Aorta (tissue), 5 donors: ENCODE measurements at regions not wholly inside any gene's neighbourhood (a gene's known extent, or its start where the extent isn't known, plus 50 kb on each side); places are given as distances from the start of the nearest gene placed in this dataset.

Experiments
- ATAC-seq: fragments of 200-7000 bp; cut with Tn5 transposase; one replicate; pipeline ENCODE4 v1.9.1; 2022; ENCODE audit warnings: moderate library complexity; ENCODE audit not compliant: low FRiP score
- DNase-seq, 2 donors: peaks; one replicate each; pipeline ENCODE4 v3.0.0-alpha.2; 2020
- H3K27ac ChIP-seq, 2 donors: one replicate each; pipeline ENCODE4 v1.5.1; 2013; ENCODE audit warnings: low read length in 2 of 2, mild to moderate bottlenecking in 2 of 2, moderate library complexity in 2 of 2, control low read depth in 1 of 2, inconsistent platforms in 1 of 2, low read depth in 1 of 2
- H3K27me3 ChIP-seq, 2 donors: one replicate each; pipeline ENCODE4 v1.6.1; 2013; ENCODE audit warnings: control low read depth in 1 of 2, low read length in 1 of 2, mild to moderate bottlenecking in 1 of 2, moderate library complexity in 1 of 2; ENCODE audit not compliant: insufficient read depth in 2 of 2, control insufficient read depth in 1 of 2
- H3K36me3 ChIP-seq, 2 donors: one replicate each; pipeline ENCODE4 v1.6.1; 2013; ENCODE audit warnings: control low read depth in 1 of 2, low read length in 1 of 2, mild to moderate bottlenecking in 1 of 2; ENCODE audit not compliant: insufficient read depth in 2 of 2, control insufficient read depth in 1 of 2
- H3K4me1 ChIP-seq, 2 donors: one replicate each; pipeline ENCODE4 v1.6.1; 2013; ENCODE audit warnings: low read length in 2 of 2, control low read depth in 1 of 2, mild to moderate bottlenecking in 1 of 2, moderate library complexity in 1 of 2; ENCODE audit not compliant: insufficient read depth in 2 of 2, control insufficient read depth in 1 of 2
- H3K4me3 ChIP-seq, 2 donors: one replicate each; pipeline ENCODE4 v1.5.1; 2013; ENCODE audit warnings: low read length in 2 of 2, control low read depth in 1 of 2, mild to moderate bottlenecking in 1 of 2
- H3K9me3 ChIP-seq: one replicate; pipeline ENCODE4 v1.6.1; 2013; ENCODE audit warnings: mild to moderate bottlenecking, low read length; ENCODE audit not compliant: control insufficient read depth
- WGBS, 2 donors: extraction: QIAGEN DNeasy Blood & Tissue Kit; methylation state at CpG; one replicate each; pipeline ENCODE4 v1.1.7; 2013; 5-methylcytosine and 5-hydroxymethylcytosine counted together
- intact Hi-C, 2 donors: fragments of 100-400 bp; cut with DNase I; formaldehyde crosslinking; loops; one replicate each; pipeline versions ENCODE4 v1.14.2 to v1.15.0; 2022
- donor health status: healthy with polysubstance abuse.
- donor health status: Bipolar disorder and iron deficiency.
- donor health status: DM: no; HTN: no; CAD: no.
- donor health status: DM: no; HTN: no; CAD: no.
- donor health status: DM: yes; HTN: yes; CAD: no.

GRCh38 chr14:25843481-25844470 is 754.1 kb downstream of the NOVA1 start:
- Histone ChIP-seq H3K27ac (no peak overlapping the region), H3K9me3 (no peaks in the 10 kb centered on the region), H3K27me3 (no peaks in the 10 kb centered on the region), H3K4me1 (no peaks in the 10 kb centered on the region), H3K4me3 (no peak overlapping the region), H3K36me3 (no peaks in the 10 kb centered on the region)
- 67 to 68% methylated on average over 5 of the region's 5 CpGs for WGBS, 2 donors
- DNase-seq, result no peak
- no peak for ATAC-seq
- intact Hi-C loops, result no loop called here

GRCh38 chr14:25841226-25841625 is 756.6 kb downstream of the NOVA1 start:
- intact Hi-C loops, result no loop called here
- DNase-seq (no peak), ATAC-seq (no peak)
- no peak overlapping the region for H3K27ac ChIP-seq
- no peaks in the 10 kb centered on the region for H3K27me3 ChIP-seq
- 14 to 20% methylated on average over 2 of the region's 2 CpGs for WGBS, 2 donors
- H3K36me3 ChIP-seq, result no peaks in the 10 kb centered on the region
- no peaks in the 10 kb centered on the region for H3K4me1 ChIP-seq
- H3K4me3 ChIP-seq, result no peak overlapping the region
- no peaks in the 10 kb centered on the region for H3K9me3 ChIP-seq

- WGBS, 2 donors, result 22 to 39% methylated on average over 3 of the region's 3 CpGs
- H3K9me3 ChIP-seq, result no peaks in the 10 kb centered on the region
- no peaks in the 10 kb centered on the region for H3K27me3 ChIP-seq
- no peak for ATAC-seq
- no peaks in the 10 kb centered on the region for H3K36me3 ChIP-seq
- intact Hi-C loops, result no loop called here
- H3K4me1 ChIP-seq, result no peaks in the 10 kb centered on the region
- DNase-seq, result no peak
- H3K27ac ChIP-seq, result no peak overlapping the region
- H3K4me3 ChIP-seq, result no peak overlapping the region
These were observed 760.3 kb downstream of the NOVA1 start for GRCh38 chr14:25837551-25837965.

- DNase-seq, result no peak
- Histone ChIP-seq H3K27me3 (no peaks in the 10 kb centered on the region), H3K4me1 (no peaks in the 10 kb centered on the region), H3K27ac (no peak overlapping the region), H3K36me3 (no peaks in the 10 kb centered on the region), H3K4me3 (no peak overlapping the region), H3K9me3 (no peaks in the 10 kb centered on the region)
- no peak for ATAC-seq
- intact Hi-C loops, result no loop called here
- 36 to 47% methylated on average over 3 of the region's 3 CpGs for WGBS, 2 donors
These were observed 761.2 kb downstream of the NOVA1 start for GRCh38 chr14:25836636-25837035.

GRCh38 chr14:25833341-25834126 is 764.3 kb downstream of the NOVA1 start:
- H3K27me3 ChIP-seq, result no peaks in the 10 kb centered on the region
- H3K4me3 ChIP-seq, result no peak overlapping the region
- no peak for ATAC-seq
- no peaks in the 10 kb centered on the region for H3K4me1 ChIP-seq
- intact Hi-C loops, result no loop called here
- H3K27ac ChIP-seq, result no peak overlapping the region
- WGBS, 2 donors, result 48 to 54% methylated on average over 12 of the region's 12 CpGs
- no peak for DNase-seq
- H3K36me3 ChIP-seq, result no peaks in the 10 kb centered on the region
- no peaks in the 10 kb centered on the region for H3K9me3 ChIP-seq

- WGBS, 2 donors, result 65 to 70% methylated on average over 4 of the region's 4 CpGs
- no peaks in the 10 kb centered on the region for H3K27me3 ChIP-seq
- intact Hi-C loops, result no loop called here
These were observed 765.2 kb downstream of the NOVA1 start for GRCh38 chr14:25832585-25832984.

GRCh38 chr14:25828562-25828961 is 769.3 kb downstream of the NOVA1 start:
- Histone ChIP-seq H3K4me3 (no peak overlapping the region), H3K36me3 (no peaks in the 10 kb centered on the region), H3K4me1 (no peaks in the 10 kb centered on the region), H3K27ac (no peak overlapping the region), H3K27me3 (no peaks in the 10 kb centered on the region), H3K9me3 (no peaks in the 10 kb centered on the region)
- ATAC-seq (no peak), DNase-seq (no peak)
- intact Hi-C loops, result no loop called here
- 90 to 91% methylated on average over 4 of the region's 4 CpGs for WGBS, 2 donors

More at GRCh38 chr14:25832585-25832984, 765.2 kb downstream of the NOVA1 start:
- ATAC-seq (no peak), DNase-seq (no peak)
- H3K9me3 ChIP-seq, result no peaks in the 10 kb centered on the region
- H3K4me1 ChIP-seq, result no peaks in the 10 kb centered on the region
- no peak overlapping the region for H3K27ac ChIP-seq
- no peaks in the 10 kb centered on the region for H3K36me3 ChIP-seq
- no peak overlapping the region for H3K4me3 ChIP-seq

- Histone ChIP-seq H3K4me1 (no peaks in the 10 kb centered on the region), H3K36me3 (no peaks in the 10 kb centered on the region), H3K27me3 (no peaks in the 10 kb centered on the region), H3K4me3 (no peak overlapping the region), H3K27ac (no peak overlapping the region), H3K9me3 (no peaks in the 10 kb centered on the region)
- intact Hi-C loops, result no loop called here
- WGBS, 2 donors, result 87 to 88% methylated on average over 1 of the region's 1 CpG
- no peak for DNase-seq
- no peak for ATAC-seq
These were observed 771.7 kb downstream of the NOVA1 start for GRCh38 chr14:25826105-25826504.
